ENCODE measurements at regions not wholly inside any gene's neighbourhood (a gene's known extent, or its start where the extent isn't known, plus 50 kb on each side); places are given as distances from the start of the nearest gene placed in this dataset.

- no peaks in the 10 kb centered on the region for H3K9me2 ChIP-seq (replicated peaks; ENCODE audit: insufficient read depth)
- 95% methylated on average over 9 of the region's 9 CpGs for WGBS (ENCODE audit: low lambda C conversion rate, missing lambda C conversion rate)
- H2AFZ ChIP-seq: no peak overlapping the region
- TF ChIP-seq EZH2phosphoT487 (IDR thresholded peaks at IDR 0.05; ENCODE audit: low read depth, severe bottlenecking, unreplicated experiment) (no peak), EZH2 (IDR thresholded peaks at IDR 0.05; ENCODE audit: borderline replicate concordance) (no peak), CTCF (IDR thresholded peaks at IDR 0.05; ENCODE audit: poor library complexity) (no peak)
- H3K4me2 ChIP-seq: no peak overlapping the region
- no peaks in the 10 kb centered on the region for H3K4me1 ChIP-seq (ENCODE audit: insufficient read depth)
- no peak for DNase-seq (ENCODE audit: low spot score)
- no peaks in the 10 kb centered on the region for H3K9me3 ChIP-seq (ENCODE audit: low read depth)
- H3K36me3 ChIP-seq (replicated peaks; ENCODE audit: insufficient read depth, low read depth): no peaks in the 10 kb centered on the region
- H3K27me3 ChIP-seq: peaks cover 5% of the 10 kb centered on the region
- no peaks in the 10 kb centered on the region for H3K79me2 ChIP-seq
- H3K27ac ChIP-seq: no peak overlapping the region
- no peaks in the 10 kb centered on the region for H4K20me1 ChIP-seq (ENCODE audit: insufficient read depth, poor library complexity, severe bottlenecking)
- no peak overlapping the region for H3K4me3 ChIP-seq
Measured at GRCh38 chr5:158541536-158542297, 558.0 kb downstream of the EBF1 start.

GRCh38 chr5:158538506-158539074, 561.1 kb downstream of the EBF1 start:
- H2AFZ ChIP-seq: no peak overlapping the region
- no peaks in the 10 kb centered on the region for H3K9me2 ChIP-seq (replicated peaks; ENCODE audit: insufficient read depth)
- DNase-seq (ENCODE audit: low spot score): no peak

GRCh38 chr5:158537366-158537765, 562.4 kb downstream of the EBF1 start:
- H4K20me1 ChIP-seq (ENCODE audit: insufficient read depth, poor library complexity, severe bottlenecking): no peaks in the 10 kb centered on the region
- no peak overlapping the region for H3K4me3 ChIP-seq
- DNase-seq (ENCODE audit: low spot score): no peak
- H3K79me2 ChIP-seq: no peaks in the 10 kb centered on the region
- H3K9me2 ChIP-seq (replicated peaks; ENCODE audit: insufficient read depth): no peaks in the 10 kb centered on the region
- no peak overlapping the region for H3K4me2 ChIP-seq
- H3K36me3 ChIP-seq (replicated peaks; ENCODE audit: insufficient read depth, low read depth): no peaks in the 10 kb centered on the region
- H3K4me1 ChIP-seq (ENCODE audit: insufficient read depth): no peaks in the 10 kb centered on the region
- TF ChIP-seq EZH2phosphoT487 (IDR thresholded peaks at IDR 0.05; ENCODE audit: low read depth, severe bottlenecking, unreplicated experiment) (no peak), EZH2 (IDR thresholded peaks at IDR 0.05; ENCODE audit: borderline replicate concordance) (no peak), CTCF (IDR thresholded peaks at IDR 0.05; ENCODE audit: poor library complexity) (no peak)
- no peak overlapping the region for H3K27ac ChIP-seq
- peaks cover 5% of the 10 kb centered on the region for H3K27me3 ChIP-seq
- no peak overlapping the region for H2AFZ ChIP-seq
- 65% methylated on average over 2 of the region's 2 CpGs for WGBS (ENCODE audit: low lambda C conversion rate, missing lambda C conversion rate)
- H3K9me3 ChIP-seq (ENCODE audit: low read depth): no peaks in the 10 kb centered on the region

More at GRCh38 chr5:158538506-158539074, 561.1 kb downstream of the EBF1 start:
- Histone ChIP-seq H3K9me3 (ENCODE audit: low read depth) (no peaks in the 10 kb centered on the region), H3K4me2 (no peak overlapping the region), H3K27ac (no peak overlapping the region), H3K4me3 (no peak overlapping the region), H4K20me1 (ENCODE audit: insufficient read depth, poor library complexity, severe bottlenecking) (no peaks in the 10 kb centered on the region), H3K4me1 (ENCODE audit: insufficient read depth) (no peaks in the 10 kb centered on the region), H3K36me3 (replicated peaks; ENCODE audit: insufficient read depth, low read depth) (no peaks in the 10 kb centered on the region), H3K79me2 (no peaks in the 10 kb centered on the region), H3K27me3 (peaks cover 5% of the 10 kb centered on the region)
- TF ChIP-seq CTCF (IDR thresholded peaks at IDR 0.05; ENCODE audit: poor library complexity) (no peak), EZH2 (IDR thresholded peaks at IDR 0.05; ENCODE audit: borderline replicate concordance) (no peak), EZH2phosphoT487 (IDR thresholded peaks at IDR 0.05; ENCODE audit: low read depth, severe bottlenecking, unreplicated experiment) (no peak)
- 58% methylated on average over 7 of the region's 7 CpGs for WGBS (ENCODE audit: low lambda C conversion rate, missing lambda C conversion rate)
